ENCODE measurements at regions not wholly inside any gene's neighbourhood (a gene's known extent, or its start where the extent isn't known, plus 50 kb on each side); places are given as distances from the start of the nearest gene placed in this dataset.

DNA sequence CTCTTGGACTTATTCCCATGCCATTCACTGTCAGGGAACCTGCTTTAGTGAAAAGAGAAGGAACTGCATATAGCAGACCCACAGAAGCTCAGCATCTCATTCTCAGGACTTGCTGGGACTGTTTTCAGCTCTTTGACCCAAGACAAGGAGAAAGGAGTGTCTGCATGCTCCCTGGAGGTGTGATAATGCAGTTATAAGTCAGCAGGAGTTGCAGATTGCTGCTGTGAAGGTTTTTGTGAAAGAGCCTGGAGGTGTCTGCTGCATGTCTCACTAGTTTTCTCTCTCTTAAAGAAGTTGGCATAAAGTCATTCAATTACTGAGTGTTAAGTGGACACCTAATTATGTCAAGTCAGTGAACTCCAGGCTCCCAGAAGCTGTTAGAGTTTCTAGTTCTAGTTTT lies 343.4 kb downstream of the BRINP2 start:
- TF ChIP-seq, protein P1, sequence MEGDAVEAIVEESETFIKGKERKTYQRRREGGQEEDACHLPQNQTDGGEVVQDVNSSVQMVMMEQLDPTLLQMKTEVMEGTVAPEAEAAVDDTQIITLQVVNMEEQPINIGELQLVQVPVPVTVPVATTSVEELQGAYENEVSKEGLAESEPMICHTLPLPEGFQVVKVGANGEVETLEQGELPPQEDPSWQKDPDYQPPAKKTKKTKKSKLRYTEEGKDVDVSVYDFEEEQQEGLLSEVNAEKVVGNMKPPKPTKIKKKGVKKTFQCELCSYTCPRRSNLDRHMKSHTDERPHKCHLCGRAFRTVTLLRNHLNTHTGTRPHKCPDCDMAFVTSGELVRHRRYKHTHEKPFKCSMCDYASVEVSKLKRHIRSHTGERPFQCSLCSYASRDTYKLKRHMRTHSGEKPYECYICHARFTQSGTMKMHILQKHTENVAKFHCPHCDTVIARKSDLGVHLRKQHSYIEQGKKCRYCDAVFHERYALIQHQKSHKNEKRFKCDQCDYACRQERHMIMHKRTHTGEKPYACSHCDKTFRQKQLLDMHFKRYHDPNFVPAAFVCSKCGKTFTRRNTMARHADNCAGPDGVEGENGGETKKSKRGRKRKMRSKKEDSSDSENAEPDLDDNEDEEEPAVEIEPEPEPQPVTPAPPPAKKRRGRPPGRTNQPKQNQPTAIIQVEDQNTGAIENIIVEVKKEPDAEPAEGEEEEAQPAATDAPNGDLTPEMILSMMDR (conservative IDR thresholded peaks at IDR 0.05; ENCODE audit: low read depth, low read length): no peak
- TF ChIP-seq EZH2 (IDR thresholded peaks at IDR 0.05; ENCODE audit: low read length, unreplicated experiment): no peak

Data from PC-3 (cell line).